HL-60/S4 treated with retinoic acid at 250 ng/mL for 4 days and 3 days (cell line): ENCODE measurements at regions not wholly inside any gene's neighbourhood (a gene's known extent, or its start where the extent isn't known, plus 50 kb on each side); places are given as distances from the start of the nearest gene placed in this dataset.

Source experiments
- in situ Hi-C: fragments of 300-500 bp; cut with MboI; formaldehyde crosslinking; loops from 2 replicates; pipeline ENCODE4 v1.7.0; 2022; ENCODE audit warnings: low sequenced_read_pairs

GRCh38 chr4:73671348-73671747, 51.1 kb upstream of the RASSF6 start:
- in situ Hi-C loops: loop anchor here (25.0 kb wide), 1 partner anchor 441 kb away; no protein-coding TSS in a partner anchor

- in situ Hi-C loops: loop anchor here (25.0 kb wide), 1 partner anchor 439 kb away; no protein-coding TSS in a partner anchor
These were observed 53.0 kb upstream of the RASSF6 start for GRCh38 chr4:73673286-73673685.

GRCh38 chr4:73674451-73674919, 54.2 kb upstream of the RASSF6 start:
- in situ Hi-C loops: loop anchor here (25.0 kb wide), 1 partner anchor 438 kb away; no protein-coding TSS in a partner anchor

- in situ Hi-C loops: no loop called here
These were observed 55.4 kb upstream of the RASSF6 start for GRCh38 chr4:73675623-73676022.

GRCh38 chr4:73676136-73676535, 55.9 kb upstream of the RASSF6 start:
- in situ Hi-C loops: no loop called here

- in situ Hi-C loops: no loop called here
These were observed 56.7 kb upstream of the RASSF6 start for GRCh38 chr4:73676861-73677323.

- in situ Hi-C loops: no loop called here
These were observed 59.6 kb upstream of the RASSF6 start for GRCh38 chr4:73679836-73680235.

GRCh38 chr4:73681776-73682175, 58.6 kb upstream of the CXCL8 start:
- in situ Hi-C loops: no loop called here

- in situ Hi-C loops: no loop called here
These were observed 57.9 kb upstream of the CXCL8 start for GRCh38 chr4:73682508-73682907.

- in situ Hi-C loops: no loop called here
These were observed 57.3 kb upstream of the CXCL8 start for GRCh38 chr4:73683033-73683432.

- in situ Hi-C loops: no loop called here
These were observed 56.9 kb upstream of the CXCL8 start for GRCh38 chr4:73683456-73683855.

- in situ Hi-C loops: no loop called here
These were observed 56.3 kb upstream of the CXCL8 start for GRCh38 chr4:73684097-73684496.

GRCh38 chr4:73685052-73685451, 55.3 kb upstream of the CXCL8 start:
- in situ Hi-C loops: no loop called here

- in situ Hi-C loops: no loop called here
These were observed 52.9 kb upstream of the CXCL8 start for GRCh38 chr4:73687421-73687820.

- in situ Hi-C loops: no loop called here
These were observed 50.2 kb upstream of the CXCL8 start for GRCh38 chr4:73690051-73690738.
